C4-2B (cell line): ENCODE measurements at regions not wholly inside any gene's neighbourhood (a gene's known extent, or its start where the extent isn't known, plus 50 kb on each side); places are given as distances from the start of the nearest gene placed in this dataset.

Experiments used
- ZFX ChIP-seq: fragments of 450-650 bp; IDR thresholded peaks from 2 replicates; pipeline ENCODE4 v1.6.1; 2017
- TF ChIP-seq, protein P1 (sequence below): fragments of 450-650 bp; conservative IDR thresholded peaks from 2 replicates; pipeline ENCODE4 v1.5.1; 2017; ENCODE audit warnings: mild to moderate bottlenecking

DNA sequence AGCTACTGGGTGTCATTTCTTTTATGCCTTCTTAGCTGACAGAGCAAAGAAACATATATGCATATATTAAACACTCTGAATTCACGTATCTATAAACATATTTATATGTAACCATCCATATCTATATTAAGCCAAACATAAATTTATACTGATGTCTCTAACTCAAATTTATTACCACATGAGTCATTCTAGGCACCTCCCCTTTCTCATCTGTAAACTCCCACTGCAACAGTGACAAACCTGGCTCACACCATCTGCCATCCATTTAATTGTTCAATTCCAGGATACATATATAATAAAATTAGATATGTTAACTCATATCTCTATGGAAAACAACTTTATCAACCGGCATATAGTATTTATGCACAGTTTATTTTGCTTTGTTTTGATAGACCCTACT, 722.3 kb downstream of the SORCS1 start:
- TF ChIP-seq, protein P1, sequence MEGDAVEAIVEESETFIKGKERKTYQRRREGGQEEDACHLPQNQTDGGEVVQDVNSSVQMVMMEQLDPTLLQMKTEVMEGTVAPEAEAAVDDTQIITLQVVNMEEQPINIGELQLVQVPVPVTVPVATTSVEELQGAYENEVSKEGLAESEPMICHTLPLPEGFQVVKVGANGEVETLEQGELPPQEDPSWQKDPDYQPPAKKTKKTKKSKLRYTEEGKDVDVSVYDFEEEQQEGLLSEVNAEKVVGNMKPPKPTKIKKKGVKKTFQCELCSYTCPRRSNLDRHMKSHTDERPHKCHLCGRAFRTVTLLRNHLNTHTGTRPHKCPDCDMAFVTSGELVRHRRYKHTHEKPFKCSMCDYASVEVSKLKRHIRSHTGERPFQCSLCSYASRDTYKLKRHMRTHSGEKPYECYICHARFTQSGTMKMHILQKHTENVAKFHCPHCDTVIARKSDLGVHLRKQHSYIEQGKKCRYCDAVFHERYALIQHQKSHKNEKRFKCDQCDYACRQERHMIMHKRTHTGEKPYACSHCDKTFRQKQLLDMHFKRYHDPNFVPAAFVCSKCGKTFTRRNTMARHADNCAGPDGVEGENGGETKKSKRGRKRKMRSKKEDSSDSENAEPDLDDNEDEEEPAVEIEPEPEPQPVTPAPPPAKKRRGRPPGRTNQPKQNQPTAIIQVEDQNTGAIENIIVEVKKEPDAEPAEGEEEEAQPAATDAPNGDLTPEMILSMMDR = no peak
- no peak for TF ChIP-seq ZFX
